GM10266 (cell line): ENCODE measurements at regions not wholly inside any gene's neighbourhood (a gene's known extent, or its start where the extent isn't known, plus 50 kb on each side); places are given as distances from the start of the nearest gene placed in this dataset.

Experiments used
- DNase-seq: peaks from one replicate; pipeline ENCODE4 v3.0.0; 2012; ENCODE audit errors: extremely low spot score
- TF ChIP-seq, protein P1 (sequence below): IDR thresholded peaks from 2 replicates; pipeline ENCODE4 v1.5.1; 2012; ENCODE audit warnings: mild to moderate bottlenecking, low read depth; ENCODE audit not compliant: control insufficient read depth, insufficient read depth; ENCODE audit errors: missing control alignments

DNA sequence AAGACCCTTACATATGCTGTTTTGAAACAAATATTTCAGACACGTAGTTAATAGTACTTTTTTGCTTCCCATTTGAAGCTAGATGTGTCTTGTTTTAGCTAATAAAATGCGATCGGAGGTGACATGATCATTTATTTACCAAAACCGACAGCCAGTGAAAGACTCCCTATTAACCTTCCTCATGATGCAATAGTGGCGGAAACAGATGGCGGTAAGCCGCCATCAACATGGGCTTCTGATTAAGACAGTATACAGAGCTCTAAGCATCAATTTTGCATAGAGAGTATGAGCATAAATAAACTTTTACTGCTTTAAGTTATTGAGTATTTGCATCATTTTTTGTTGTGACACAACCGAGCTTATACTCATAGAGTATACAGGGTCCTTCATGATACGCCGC, 1282.4 kb upstream of the ADGRB3 start:
- DNase-seq: no peak
- TF ChIP-seq, protein P1, sequence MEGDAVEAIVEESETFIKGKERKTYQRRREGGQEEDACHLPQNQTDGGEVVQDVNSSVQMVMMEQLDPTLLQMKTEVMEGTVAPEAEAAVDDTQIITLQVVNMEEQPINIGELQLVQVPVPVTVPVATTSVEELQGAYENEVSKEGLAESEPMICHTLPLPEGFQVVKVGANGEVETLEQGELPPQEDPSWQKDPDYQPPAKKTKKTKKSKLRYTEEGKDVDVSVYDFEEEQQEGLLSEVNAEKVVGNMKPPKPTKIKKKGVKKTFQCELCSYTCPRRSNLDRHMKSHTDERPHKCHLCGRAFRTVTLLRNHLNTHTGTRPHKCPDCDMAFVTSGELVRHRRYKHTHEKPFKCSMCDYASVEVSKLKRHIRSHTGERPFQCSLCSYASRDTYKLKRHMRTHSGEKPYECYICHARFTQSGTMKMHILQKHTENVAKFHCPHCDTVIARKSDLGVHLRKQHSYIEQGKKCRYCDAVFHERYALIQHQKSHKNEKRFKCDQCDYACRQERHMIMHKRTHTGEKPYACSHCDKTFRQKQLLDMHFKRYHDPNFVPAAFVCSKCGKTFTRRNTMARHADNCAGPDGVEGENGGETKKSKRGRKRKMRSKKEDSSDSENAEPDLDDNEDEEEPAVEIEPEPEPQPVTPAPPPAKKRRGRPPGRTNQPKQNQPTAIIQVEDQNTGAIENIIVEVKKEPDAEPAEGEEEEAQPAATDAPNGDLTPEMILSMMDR: no peak

DNA sequence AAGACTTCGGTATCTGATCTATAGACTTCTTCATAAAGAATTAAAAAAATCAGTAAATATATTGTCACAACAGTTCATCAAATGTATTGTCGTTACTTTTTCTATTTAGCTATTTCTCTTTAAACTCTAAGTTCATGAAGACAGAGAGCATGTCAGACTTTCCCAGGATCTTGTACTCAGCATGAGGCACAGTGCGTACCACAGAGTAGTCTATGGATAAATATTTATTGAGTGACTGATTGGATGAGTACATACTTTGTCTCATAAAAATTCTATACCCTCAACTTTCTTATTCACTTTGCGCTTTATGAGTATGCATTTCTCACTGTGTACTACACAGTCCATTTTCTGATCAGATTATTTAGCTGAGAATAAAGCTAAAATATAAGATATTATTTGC, 1284.4 kb upstream of the ADGRB3 start:
- TF ChIP-seq, protein P1: no peak
- no peak for DNase-seq

DNA sequence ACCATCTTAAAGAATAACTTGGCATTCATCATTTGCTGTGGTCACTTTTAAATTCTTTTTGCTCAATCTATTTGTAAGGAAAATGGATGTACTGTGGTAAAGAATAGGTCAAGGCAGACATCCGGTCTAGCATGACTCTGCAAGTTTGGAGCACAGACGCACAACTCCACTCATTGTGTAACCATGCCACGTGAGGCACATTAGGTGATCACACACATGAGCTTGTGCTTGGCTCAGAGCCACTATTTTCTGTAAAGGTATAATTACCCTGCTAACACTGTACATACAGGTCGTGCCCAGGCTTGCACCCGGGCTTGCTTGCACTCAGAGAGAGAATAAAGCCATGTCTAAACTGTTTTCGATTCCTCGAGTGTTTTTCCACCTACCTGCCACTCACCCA, 1289.1 kb upstream of the ADGRB3 start:
- TF ChIP-seq, protein P1: no peak
- no peak for DNase-seq

DNA sequence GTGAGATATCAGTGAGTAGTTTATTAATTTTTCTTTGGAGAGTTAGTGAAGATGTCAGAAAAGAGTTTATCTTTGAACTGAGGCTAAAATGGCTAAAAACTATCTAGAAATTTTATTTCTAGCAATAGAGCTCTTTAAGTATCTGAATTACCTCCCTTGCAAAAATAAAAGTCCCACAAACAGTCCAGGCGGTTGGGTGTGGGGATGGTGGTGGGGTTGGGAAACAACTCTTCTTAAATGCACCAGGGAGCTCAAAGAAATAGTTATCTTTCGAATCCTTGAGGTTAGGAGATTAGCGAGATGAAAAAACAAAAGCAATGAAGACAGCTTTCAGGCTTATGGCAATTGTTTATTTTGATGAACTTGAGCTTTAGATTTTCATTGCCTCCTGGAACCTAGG, 1299.1 kb upstream of the ADGRB3 start:
- TF ChIP-seq, protein P1: no peak
- no peak for DNase-seq

DNA sequence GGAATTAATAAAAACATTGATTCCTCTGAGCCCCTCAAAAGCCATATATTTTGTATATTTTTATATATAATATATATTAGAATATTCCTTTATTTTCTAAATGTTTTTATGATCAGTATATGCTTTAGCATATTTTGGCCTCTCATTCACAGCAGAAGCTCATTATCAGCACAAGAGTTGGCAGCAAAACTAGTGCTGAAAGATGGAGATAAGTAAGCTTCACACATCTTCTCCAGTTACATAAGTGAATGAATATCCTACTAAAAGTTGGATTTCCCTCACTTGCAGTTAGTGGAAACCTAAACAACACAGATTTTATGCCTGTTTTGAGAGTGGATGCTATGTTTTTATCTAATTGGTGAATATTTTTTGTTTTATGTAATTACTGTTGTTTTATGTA, 1303.8 kb upstream of the ADGRB3 start:
- TF ChIP-seq, protein P1: no peak
- DNase-seq: no peak

DNA sequence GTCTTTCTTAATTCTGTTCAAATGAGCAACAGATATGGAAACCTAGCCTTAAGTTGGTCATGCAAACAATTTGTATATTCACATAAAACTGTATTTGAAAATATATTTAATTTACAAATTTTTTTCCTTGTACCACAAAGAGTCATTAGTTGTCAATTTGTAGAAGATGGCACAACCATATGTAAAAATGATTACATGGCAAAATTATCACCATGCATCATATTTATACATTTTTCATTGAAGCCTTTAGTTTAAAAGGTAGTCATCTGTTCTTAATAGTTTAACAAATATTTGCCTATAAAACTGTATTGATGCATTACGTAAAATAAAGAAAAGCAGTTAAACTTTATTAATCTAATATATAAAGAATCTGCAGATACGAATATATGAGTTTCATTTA, 1306.8 kb upstream of the ADGRB3 start:
- TF ChIP-seq, protein P1: no peak
- no peak for DNase-seq

DNA sequence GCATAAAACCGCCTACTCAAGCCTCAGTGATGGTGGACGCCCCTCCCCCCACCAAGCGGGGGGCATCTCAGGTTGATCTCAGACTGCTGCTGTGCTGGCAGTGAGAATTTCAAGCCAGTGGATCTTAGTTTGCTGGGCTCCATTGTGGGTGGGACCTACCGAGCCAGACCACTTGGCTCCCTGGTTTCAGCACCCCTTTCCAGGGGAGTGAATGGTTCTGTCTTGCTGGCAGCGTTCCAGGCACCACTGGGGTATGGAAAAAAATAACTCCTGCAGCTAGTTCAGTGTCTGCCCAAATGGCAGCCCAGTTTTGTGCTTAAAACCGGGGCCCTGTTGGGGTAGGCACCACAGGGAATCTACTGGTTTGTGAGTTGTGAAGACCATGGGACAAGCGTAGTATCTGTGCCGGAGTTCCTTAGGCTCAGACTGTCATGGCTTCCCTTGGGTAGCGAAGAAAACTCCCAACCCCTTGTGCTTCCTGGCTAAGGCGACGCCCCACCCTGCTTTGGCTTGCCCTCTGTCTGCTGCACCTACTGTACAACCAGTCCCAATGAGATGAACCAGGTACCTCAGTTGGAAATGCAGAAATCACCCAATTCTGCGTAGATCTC, 1334.5 kb upstream of the ADGRB3 start:
- TF ChIP-seq, protein P1: no peak
- DNase-seq: no peak
